ENCODE measurements at regions not wholly inside any gene's neighbourhood (a gene's known extent, or its start where the extent isn't known, plus 50 kb on each side); places are given as distances from the start of the nearest gene placed in this dataset.

- DNase-seq (ENCODE audit: low spot score, unreplicated experiment) = no peak
- H3K27ac Mint-ChIP-seq = no peak overlapping the region
- no peaks in the 10 kb centered on the region for H3K27me3 Mint-ChIP-seq
- peaks cover 10% of the 10 kb centered on the region for H3K4me1 Mint-ChIP-seq (ENCODE audit: low read depth)
- H3K36me3 Mint-ChIP-seq (ENCODE audit: insufficient read depth) = no peaks in the 10 kb centered on the region
- H3K9me3 Mint-ChIP-seq (ENCODE audit: low read depth) = no peaks in the 10 kb centered on the region
- no peak for TF ChIP-seq CTCF (IDR thresholded peaks at IDR 0.05; ENCODE audit: unreplicated experiment)
- no peak overlapping the region for H3K4me3 Mint-ChIP-seq (ENCODE audit: low read depth)
Observed at GRCh38 chr13:69418319-69418718, 689.3 kb upstream of the ATXN8OS start.

- H3K4me1 Mint-ChIP-seq (ENCODE audit: low read depth) = no peaks in the 10 kb centered on the region
- H3K36me3 Mint-ChIP-seq (ENCODE audit: insufficient read depth) = no peaks in the 10 kb centered on the region
- no peak for TF ChIP-seq CTCF (IDR thresholded peaks at IDR 0.05; ENCODE audit: unreplicated experiment)
- no peak for DNase-seq (ENCODE audit: low spot score, unreplicated experiment)
- no peak overlapping the region for H3K4me3 Mint-ChIP-seq (ENCODE audit: low read depth)
- no peak overlapping the region for H3K27ac Mint-ChIP-seq
- no peaks in the 10 kb centered on the region for H3K27me3 Mint-ChIP-seq
- peaks cover 10% of the 10 kb centered on the region for H3K9me3 Mint-ChIP-seq (ENCODE audit: low read depth)
Observed at GRCh38 chr13:69410761-69411160, 696.9 kb upstream of the ATXN8OS start.

- H3K4me3 Mint-ChIP-seq (ENCODE audit: low read depth) = no peak overlapping the region
- TF ChIP-seq CTCF (IDR thresholded peaks at IDR 0.05; ENCODE audit: unreplicated experiment) = no peak
Observed at GRCh38 chr13:69391756-69392155, 715.9 kb upstream of the ATXN8OS start.

GRCh38 chr13:69389899-69390298 lies 717.7 kb upstream of the ATXN8OS start:
- Mint-ChIP-seq H3K4me3 (ENCODE audit: low read depth) (no peak overlapping the region), H3K27ac (no peak overlapping the region), H3K4me1 (ENCODE audit: low read depth) (no peaks in the 10 kb centered on the region), H3K27me3 (no peaks in the 10 kb centered on the region), H3K9me3 (ENCODE audit: low read depth) (no peaks in the 10 kb centered on the region), H3K36me3 (ENCODE audit: insufficient read depth) (no peaks in the 10 kb centered on the region)
- DNase-seq (ENCODE audit: low spot score, unreplicated experiment) = no peak
- TF ChIP-seq CTCF (IDR thresholded peaks at IDR 0.05; ENCODE audit: unreplicated experiment) = no peak

More at GRCh38 chr13:69391756-69392155, 715.9 kb upstream of the ATXN8OS start:
- H3K9me3 Mint-ChIP-seq (ENCODE audit: low read depth) = peaks cover 1% of the 10 kb centered on the region
- H3K27me3 Mint-ChIP-seq = no peaks in the 10 kb centered on the region
- DNase-seq (ENCODE audit: low spot score, unreplicated experiment) = no peak
- no peaks in the 10 kb centered on the region for H3K4me1 Mint-ChIP-seq (ENCODE audit: low read depth)
- H3K36me3 Mint-ChIP-seq (ENCODE audit: insufficient read depth) = no peaks in the 10 kb centered on the region
- H3K27ac Mint-ChIP-seq = no peak overlapping the region

- H3K27me3 Mint-ChIP-seq = no peaks in the 10 kb centered on the region
- no peak for DNase-seq (ENCODE audit: low spot score, unreplicated experiment)
- H3K4me1 Mint-ChIP-seq (ENCODE audit: low read depth) = no peaks in the 10 kb centered on the region
- no peak for TF ChIP-seq CTCF (IDR thresholded peaks at IDR 0.05; ENCODE audit: unreplicated experiment)
- no peak overlapping the region for H3K4me3 Mint-ChIP-seq (ENCODE audit: low read depth)
- no peak overlapping the region for H3K27ac Mint-ChIP-seq
- H3K36me3 Mint-ChIP-seq (ENCODE audit: insufficient read depth) = no peaks in the 10 kb centered on the region
- H3K9me3 Mint-ChIP-seq (ENCODE audit: low read depth) = peaks cover 3% of the 10 kb centered on the region
Observed at GRCh38 chr13:69373747-69374425, 733.7 kb upstream of the ATXN8OS start.

Measured in progenitor cell of endocrine pancreas (in vitro differentiated cells).